ENCODE measurements at regions not wholly inside any gene's neighbourhood (a gene's known extent, or its start where the extent isn't known, plus 50 kb on each side); places are given as distances from the start of the nearest gene placed in this dataset.

DNA sequence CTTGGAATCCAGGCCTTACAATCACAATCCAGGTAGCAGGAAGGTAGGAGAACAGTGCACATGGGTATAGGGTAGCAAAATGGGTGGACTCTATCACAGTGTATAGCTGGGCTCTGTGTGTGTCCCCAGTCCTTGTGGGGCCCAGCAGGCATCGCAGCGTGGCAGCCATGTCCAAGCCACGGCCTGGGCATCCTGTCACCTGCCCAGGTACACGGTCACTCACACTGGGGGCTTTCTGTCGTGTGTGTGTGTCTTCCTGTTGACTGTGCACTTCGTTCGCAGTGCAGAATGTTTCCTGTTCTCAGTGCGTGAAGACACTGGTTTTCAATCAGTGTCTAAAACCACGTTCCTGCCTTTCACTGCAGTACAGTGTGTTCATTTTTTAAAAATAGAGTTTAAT lies 523.2 kb upstream of the JARID2 start:
- TF ChIP-seq, protein P1, sequence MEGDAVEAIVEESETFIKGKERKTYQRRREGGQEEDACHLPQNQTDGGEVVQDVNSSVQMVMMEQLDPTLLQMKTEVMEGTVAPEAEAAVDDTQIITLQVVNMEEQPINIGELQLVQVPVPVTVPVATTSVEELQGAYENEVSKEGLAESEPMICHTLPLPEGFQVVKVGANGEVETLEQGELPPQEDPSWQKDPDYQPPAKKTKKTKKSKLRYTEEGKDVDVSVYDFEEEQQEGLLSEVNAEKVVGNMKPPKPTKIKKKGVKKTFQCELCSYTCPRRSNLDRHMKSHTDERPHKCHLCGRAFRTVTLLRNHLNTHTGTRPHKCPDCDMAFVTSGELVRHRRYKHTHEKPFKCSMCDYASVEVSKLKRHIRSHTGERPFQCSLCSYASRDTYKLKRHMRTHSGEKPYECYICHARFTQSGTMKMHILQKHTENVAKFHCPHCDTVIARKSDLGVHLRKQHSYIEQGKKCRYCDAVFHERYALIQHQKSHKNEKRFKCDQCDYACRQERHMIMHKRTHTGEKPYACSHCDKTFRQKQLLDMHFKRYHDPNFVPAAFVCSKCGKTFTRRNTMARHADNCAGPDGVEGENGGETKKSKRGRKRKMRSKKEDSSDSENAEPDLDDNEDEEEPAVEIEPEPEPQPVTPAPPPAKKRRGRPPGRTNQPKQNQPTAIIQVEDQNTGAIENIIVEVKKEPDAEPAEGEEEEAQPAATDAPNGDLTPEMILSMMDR (IDR thresholded peaks at IDR 0.05 in 4 of 5, conservative IDR thresholded peaks at IDR 0.05 in 1 of 5): no peak
- TF ChIP-seq POLR2A (IDR thresholded peaks at IDR 0.05): no peak
